22Rv1 (cell line): ENCODE measurements at regions not wholly inside any gene's neighbourhood (a gene's known extent, or its start where the extent isn't known, plus 50 kb on each side); places are given as distances from the start of the nearest gene placed in this dataset.

Experiments used
- H3K27ac ChIP-seq: fragments of 450-650 bp; 2 replicates; pipeline ENCODE4 v1.5.1; 2017
- CTCF ChIP-seq: fragments of 450-650 bp; IDR thresholded peaks from 2 replicates; pipeline ENCODE4 v1.5.1; 2017; ENCODE audit warnings: mild to moderate bottlenecking
- ZFX ChIP-seq: fragments of 450-650 bp; IDR thresholded peaks from 2 replicates; pipeline ENCODE4 v1.6.1; 2017; ENCODE audit warnings: antibody characterized with exemption, borderline replicate concordance

- no peak overlapping the region for H3K27ac ChIP-seq
- TF ChIP-seq ZFX (no peak), CTCF (no peak)
Observed at GRCh38 chr1:112271270-112271669, 124.7 kb upstream of the CTTNBP2NL start.

GRCh38 chr1:112272101-112272772, 123.8 kb upstream of the CTTNBP2NL start:
- TF ChIP-seq ZFX (no peak), CTCF (no peak)
- no peak overlapping the region for H3K27ac ChIP-seq

GRCh38 chr1:112284796-112285195, 111.2 kb upstream of the CTTNBP2NL start:
- H3K27ac ChIP-seq: no peak overlapping the region
- TF ChIP-seq ZFX (no peak), CTCF (no peak)

GRCh38 chr1:112285316-112285715, 110.7 kb upstream of the CTTNBP2NL start:
- TF ChIP-seq CTCF (no peak), ZFX (no peak)

GRCh38 chr1:112285746-112286145, 110.3 kb upstream of the CTTNBP2NL start:
- no peak overlapping the region for H3K27ac ChIP-seq
- TF ChIP-seq ZFX (no peak), CTCF (no peak)

More at GRCh38 chr1:112285316-112285715, 110.7 kb upstream of the CTTNBP2NL start:
- H3K27ac ChIP-seq: no peak overlapping the region

- no peak overlapping the region for H3K27ac ChIP-seq
- TF ChIP-seq CTCF (no peak), ZFX (no peak)
Observed at GRCh38 chr1:112296908-112297307, 99.1 kb upstream of the CTTNBP2NL start.

- TF ChIP-seq CTCF (no peak), ZFX (no peak)
- no peak overlapping the region for H3K27ac ChIP-seq
Observed at GRCh38 chr1:112297536-112297935, 98.5 kb upstream of the CTTNBP2NL start.
